Fibroblast of villous mesenchyme (primary cell): ENCODE measurements at regions not wholly inside any gene's neighbourhood (a gene's known extent, or its start where the extent isn't known, plus 50 kb on each side); places are given as distances from the start of the nearest gene placed in this dataset.
A peak's percentile ranks its signal among the peaks of the same experiment; 100 is the strongest.

Experiments used
- DNase-seq: peaks from one replicate; pipeline ENCODE4 v3.0.0-alpha.2; 2010; ENCODE audit warnings: low read depth
- H3K4me3 ChIP-seq: 2 replicates; pipeline ENCODE4 v1.5.1; 2011; ENCODE audit warnings: low read depth, mild to moderate bottlenecking, low read length
- TF ChIP-seq, protein P1 (sequence below): IDR thresholded peaks from 2 replicates; pipeline ENCODE4 v1.5.1; 2012; ENCODE audit warnings: low read depth, mild to moderate bottlenecking, low read length; ENCODE audit not compliant: insufficient read depth

GRCh38 chr2:217431577-217432269 is 571.1 kb downstream of the TNS1 start:
- no peak overlapping the region for H3K4me3 ChIP-seq
- peak; percentile 33 for DNase-seq
- TF ChIP-seq, protein P1, sequence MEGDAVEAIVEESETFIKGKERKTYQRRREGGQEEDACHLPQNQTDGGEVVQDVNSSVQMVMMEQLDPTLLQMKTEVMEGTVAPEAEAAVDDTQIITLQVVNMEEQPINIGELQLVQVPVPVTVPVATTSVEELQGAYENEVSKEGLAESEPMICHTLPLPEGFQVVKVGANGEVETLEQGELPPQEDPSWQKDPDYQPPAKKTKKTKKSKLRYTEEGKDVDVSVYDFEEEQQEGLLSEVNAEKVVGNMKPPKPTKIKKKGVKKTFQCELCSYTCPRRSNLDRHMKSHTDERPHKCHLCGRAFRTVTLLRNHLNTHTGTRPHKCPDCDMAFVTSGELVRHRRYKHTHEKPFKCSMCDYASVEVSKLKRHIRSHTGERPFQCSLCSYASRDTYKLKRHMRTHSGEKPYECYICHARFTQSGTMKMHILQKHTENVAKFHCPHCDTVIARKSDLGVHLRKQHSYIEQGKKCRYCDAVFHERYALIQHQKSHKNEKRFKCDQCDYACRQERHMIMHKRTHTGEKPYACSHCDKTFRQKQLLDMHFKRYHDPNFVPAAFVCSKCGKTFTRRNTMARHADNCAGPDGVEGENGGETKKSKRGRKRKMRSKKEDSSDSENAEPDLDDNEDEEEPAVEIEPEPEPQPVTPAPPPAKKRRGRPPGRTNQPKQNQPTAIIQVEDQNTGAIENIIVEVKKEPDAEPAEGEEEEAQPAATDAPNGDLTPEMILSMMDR, result no peak

DNA sequence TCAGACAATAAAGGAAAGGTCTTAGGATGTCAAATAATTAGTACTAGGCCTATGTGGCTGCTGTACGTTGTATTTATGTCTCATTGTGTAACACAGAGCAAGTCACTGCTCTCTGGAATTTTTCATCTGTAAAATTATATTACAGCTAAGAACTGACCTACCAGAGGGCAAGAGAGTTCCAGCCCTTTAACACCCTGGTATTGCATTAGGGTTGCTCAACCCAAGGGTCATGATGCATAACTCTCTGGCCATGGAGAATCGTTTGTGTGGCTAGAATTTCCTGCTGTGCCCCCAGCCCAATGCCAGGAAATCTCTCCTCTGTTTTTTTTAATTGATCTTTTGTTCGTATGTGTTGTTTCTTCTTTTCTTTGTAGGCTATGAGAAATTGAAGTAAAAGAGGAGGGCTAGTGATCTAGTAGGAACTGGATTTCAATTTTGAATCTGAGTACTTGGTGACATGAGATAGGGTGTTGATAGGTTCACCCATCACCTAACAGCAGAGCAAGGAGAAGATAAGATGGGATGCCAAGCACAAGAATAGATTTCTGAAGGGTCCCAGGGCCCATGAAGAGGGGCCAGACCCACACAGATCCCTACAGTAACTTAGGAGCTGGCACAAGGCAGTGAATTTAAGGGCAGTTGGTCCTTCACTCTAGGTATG is 571.2 kb upstream of the TNP1 start:
- H3K4me3 ChIP-seq, result no peak overlapping the region
- TF ChIP-seq, protein P1, result no peak
- DNase-seq, result peak; percentile 95

GRCh38 chr2:217429981-217430500 is 570.2 kb upstream of the TNP1 start:
- TF ChIP-seq, protein P1, result no peak
- peak; percentile 44 for DNase-seq
- no peak overlapping the region for H3K4me3 ChIP-seq

DNA sequence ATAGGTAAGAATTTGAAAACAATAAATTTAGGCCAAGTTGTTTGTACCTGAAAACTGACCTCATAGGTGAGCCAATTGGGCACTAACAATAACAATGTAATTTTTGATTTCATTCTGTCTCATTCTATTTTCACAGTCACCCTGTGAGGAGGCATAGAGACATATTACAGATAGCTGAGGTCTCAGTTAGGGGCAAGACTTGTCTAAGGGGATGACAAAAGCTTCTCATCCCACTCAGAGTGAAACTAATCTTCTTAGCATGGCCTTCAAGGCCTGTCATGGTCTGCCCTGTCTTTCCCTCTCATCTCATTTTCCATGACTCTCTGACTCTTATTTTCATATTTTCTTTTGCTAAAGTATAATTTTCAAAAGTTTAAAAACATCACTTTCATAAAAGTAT is 562.0 kb upstream of the TNP1 start:
- DNase-seq, result no peak
- no peak overlapping the region for H3K4me3 ChIP-seq
- TF ChIP-seq, protein P1, result no peak

- DNase-seq, result peak; percentile 55
- no peak overlapping the region for H3K4me3 ChIP-seq
- TF ChIP-seq, protein P1, result no peak
These were observed 561.0 kb upstream of the TNP1 start for GRCh38 chr2:217420854-217421253.

DNA sequence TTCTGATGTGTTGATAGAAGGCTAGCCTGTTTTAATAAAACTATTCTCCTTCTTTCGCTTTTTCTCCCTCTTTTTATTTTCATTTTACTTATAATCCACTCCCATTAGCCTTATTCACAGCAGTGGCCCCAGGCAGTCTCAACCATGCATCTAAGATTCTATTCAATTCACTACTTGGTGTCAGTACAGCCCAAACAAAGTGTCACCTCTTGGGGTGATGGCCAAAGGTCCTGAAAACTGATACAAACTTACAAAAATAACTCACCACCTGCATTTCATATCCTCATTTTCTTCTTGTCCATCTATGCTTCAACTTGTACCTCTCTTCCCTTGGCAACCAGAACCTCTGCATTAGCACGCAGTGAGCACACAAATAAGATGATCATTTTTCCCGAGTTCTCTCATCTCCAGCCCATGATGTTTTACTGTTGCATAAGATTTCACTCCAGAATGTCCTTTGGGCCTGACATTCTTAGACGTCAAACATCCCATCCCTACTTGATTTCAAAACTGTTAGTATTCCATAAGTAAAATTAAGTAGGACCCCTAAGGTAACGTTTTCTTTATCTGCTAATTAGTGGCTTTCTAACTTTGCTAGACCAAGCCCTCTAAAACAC is 559.3 kb upstream of the TNP1 start:
- TF ChIP-seq, protein P1, result no peak
- DNase-seq, result no peak
- no peak overlapping the region for H3K4me3 ChIP-seq
